B cell (primary cell): ENCODE measurements at regions not wholly inside any gene's neighbourhood (a gene's known extent, or its start where the extent isn't known, plus 50 kb on each side); places are given as distances from the start of the nearest gene placed in this dataset.

Experiments used
- ATAC-seq: fragments of 200-7000 bp; cut with Tn5 transposase; one replicate; pipeline ENCODE4 v1.10.0; 2021; ENCODE audit warnings: low read depth, mild to moderate bottlenecking, moderate number of reproducible peaks, moderate library complexity
- CTCF ChIA-PET: fragments of 350-600 bp; sonication (Branson Sonifier 250); formaldehyde crosslinking; loops from one replicate; lab custom pipeline; 2021; ENCODE audit warnings: antibody characterized with exemption, inconsistent platforms; lab: Charles Lee
- POLR2A ChIA-PET: fragments of 350-600 bp; sonication (Branson Sonifier 250); formaldehyde crosslinking; loops from one replicate; lab custom pipeline; 2021; ENCODE audit warnings: antibody characterized with exemption; lab: Charles Lee
- DNase-seq: peaks from one replicate; pipeline ENCODE4 v3.0.0; 2013
- H2AFZ ChIP-seq: 2 replicates; pipeline ENCODE4 v1.6.1; 2012; ENCODE audit warnings: mild to moderate bottlenecking, low read depth, low read length; ENCODE audit not compliant: insufficient read depth, poor library complexity, severe bottlenecking
- H3K27ac ChIP-seq, 2 donors: 1 replicate in 1 of 2; 2 replicates in 1 of 2; pipeline ENCODE4 v1.5.1; 2012 to 2013; ENCODE audit warnings: low read length in 2 of 2, mild to moderate bottlenecking in 2 of 2, moderate library complexity in 1 of 2
- H3K27me3 ChIP-seq, 4 experiments: fragments of 200-600 bp in 1 of 4; sonication (generic) in 1 of 4; replicated peaks in 1 of 4; 1 replicate in 2 of 4; 2 replicates in 2 of 4; pipeline versions ENCODE4 v1.6.1 to v1.7.0; 2013 to 2016; ENCODE audit warnings: low read length in 3 of 4, mild to moderate bottlenecking in 2 of 4, mixed read lengths in 1 of 4, moderate library complexity in 1 of 4; ENCODE audit not compliant: insufficient read depth in 4 of 4, control insufficient read depth in 3 of 4; ENCODE audit errors: control extremely low read depth in 1 of 4
- H3K36me3 ChIP-seq, 2 experiments: replicated peaks in 1 of 2; 1 replicate in 1 of 2; 2 replicates in 1 of 2; pipeline versions ENCODE4 v1.6.1 to v1.7.1; 2013; ENCODE audit warnings: low read length in 1 of 2; ENCODE audit not compliant: insufficient read depth in 2 of 2, control insufficient read depth in 1 of 2; ENCODE audit errors: control extremely low read depth in 1 of 2, extremely low read depth in 1 of 2
- H3K4me1 ChIP-seq, 2 donors: fragments of 200-600 bp in 1 of 2; sonication (generic) in 1 of 2; 1 replicate in 1 of 2; 2 replicates in 1 of 2; pipeline versions ENCODE4 v1.5.1 to v1.6.1; 2013 to 2017; ENCODE audit warnings: low read length in 2 of 2; ENCODE audit not compliant: control insufficient read depth in 2 of 2, insufficient read depth in 2 of 2
- H3K4me2 ChIP-seq: replicated peaks from 2 replicates; pipeline ENCODE3; 2012; ENCODE audit warnings: mild to moderate bottlenecking, low read depth, low read length; ENCODE audit not compliant: poor library complexity, severe bottlenecking
- H3K4me3 ChIP-seq, 5 experiments: fragments of 200-600 bp in 1 of 5; sonication (generic) in 1 of 5; 1 replicate in 3 of 5; 2 replicates in 2 of 5; pipeline versions ENCODE4 v1.5.1 to v1.7.0; 2011 to 2016; ENCODE audit warnings: low read length in 4 of 5, mild to moderate bottlenecking in 4 of 5, low read depth in 2 of 5, control low read depth in 1 of 5, moderate library complexity in 1 of 5; ENCODE audit not compliant: insufficient read depth in 1 of 5; ENCODE audit errors: control extremely low read depth in 1 of 5, extremely low read depth in 1 of 5
- H3K79me2 ChIP-seq: fragments of 200-600 bp; sonication (generic); one replicate; pipeline ENCODE4 v1.6.0; 2016; ENCODE audit warnings: low read length; ENCODE audit not compliant: control insufficient read depth, insufficient read depth
- H3K9ac ChIP-seq: fragments of 200-600 bp; sonication (generic); 2 replicates; pipeline ENCODE4 v1.6.1; 2017; ENCODE audit warnings: mild to moderate bottlenecking, low read length, moderate library complexity
- H3K9me3 ChIP-seq, 3 donors: one replicate each; pipeline versions ENCODE4 v1.6.1 to v1.7.1; 2013; ENCODE audit warnings: low read length in 2 of 3; ENCODE audit not compliant: control insufficient read depth in 2 of 3, insufficient read depth in 1 of 3; ENCODE audit errors: control extremely low read depth in 1 of 3
- H4K20me1 ChIP-seq: 2 replicates; pipeline ENCODE4 v1.6.0; 2012; ENCODE audit warnings: mild to moderate bottlenecking, low read length; ENCODE audit not compliant: insufficient read depth, control insufficient read depth, poor library complexity, severe bottlenecking
- H3K27ac Mint-ChIP-seq: one replicate; pipeline ENCODE4 v1.8.0; 2021; ENCODE audit warnings: mixed read lengths
- H3K27me3 Mint-ChIP-seq: one replicate; pipeline ENCODE4 v1.8.0; 2021; ENCODE audit warnings: mixed read lengths
- H3K4me1 Mint-ChIP-seq: one replicate; pipeline ENCODE4 v1.8.0; 2021; ENCODE audit warnings: mixed read lengths
- H3K4me3 Mint-ChIP-seq: one replicate; pipeline ENCODE4 v1.8.0; 2021; ENCODE audit warnings: mixed read lengths
- H3K9me3 Mint-ChIP-seq: one replicate; pipeline ENCODE4 v1.8.0; 2022; ENCODE audit warnings: mixed read lengths; ENCODE audit not compliant: insufficient read depth
- EZH2 ChIP-seq: IDR thresholded peaks from 2 replicates; pipeline ENCODE4 v1.6.1; 2012; ENCODE audit warnings: borderline replicate concordance, low read depth, mild to moderate bottlenecking, moderate library complexity, low read length; ENCODE audit not compliant: insufficient read depth, poor library complexity, severe bottlenecking
- WGBS: methylation state at CpG from one replicate; pipeline ENCODE4 v1.1.5; 2013; ENCODE audit warnings: missing lambda C conversion rate; ENCODE audit not compliant: insufficient coverage; 5-methylcytosine and 5-hydroxymethylcytosine counted together
- intact Hi-C: fragments of 100-400 bp; cut with micrococcal nuclease; formaldehyde crosslinking; loops from one replicate; pipeline ENCODE4 v1.10.0; 2022
- TF ChIP-seq, protein P1 (sequence below): fragments of 200-600 bp; IDR thresholded peaks from one replicate; pipeline ENCODE4 v1.8.0; 2022; ENCODE audit warnings: antibody characterized with exemption, mild to moderate bottlenecking

DNA sequence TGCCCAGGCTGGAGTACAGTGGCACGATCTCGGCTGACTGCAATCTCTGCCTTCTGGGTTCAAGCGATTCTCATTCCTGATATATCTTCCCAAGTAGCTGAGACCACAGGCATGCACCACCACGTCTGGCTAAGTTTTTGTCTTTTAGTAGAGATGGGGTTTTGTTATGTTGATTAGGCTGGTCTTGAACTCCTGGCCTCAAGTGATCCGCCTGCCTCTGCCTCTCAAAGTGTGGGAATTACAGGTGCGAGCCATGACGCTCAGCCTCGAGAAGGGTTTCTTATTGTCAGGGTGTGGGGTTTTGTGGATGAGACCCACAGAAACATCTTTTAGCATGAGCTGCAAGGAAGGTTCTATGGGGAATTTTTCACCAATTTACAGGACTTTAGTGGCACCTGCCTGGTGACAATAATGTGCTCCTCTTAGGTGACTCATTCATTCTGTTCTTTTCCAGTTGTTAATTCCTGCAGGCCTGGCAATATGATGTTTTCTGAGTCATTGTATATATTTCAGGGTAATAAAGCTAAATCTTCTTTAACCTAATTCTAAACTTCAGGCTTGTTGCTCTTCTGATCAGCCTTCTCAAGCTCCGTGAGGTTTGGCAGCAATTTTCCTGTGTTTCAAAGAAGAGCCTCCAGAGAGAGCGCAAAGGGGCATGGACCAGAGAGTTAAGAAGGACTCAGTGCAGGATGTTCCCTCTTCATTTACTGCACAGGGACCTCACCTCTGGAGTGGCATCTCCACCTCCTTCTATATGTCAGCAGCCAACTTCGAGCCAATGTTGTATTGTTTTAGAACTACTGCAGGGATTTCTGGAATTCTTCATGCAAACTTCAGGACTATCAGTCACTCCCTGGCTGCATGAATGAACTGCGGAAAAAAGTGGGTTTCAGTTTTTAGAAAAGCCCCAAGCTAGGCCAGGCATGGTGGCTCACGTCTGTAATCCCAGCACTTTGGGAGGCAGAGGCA is 77.8 kb upstream of the ZNF618 start:
- WGBS, result 98% methylated on average over 5 of the region's 13 CpGs
- Histone ChIP-seq H2AFZ (no peak overlapping the region), H3K9me3 (no peaks in the 10 kb centered on the region), H4K20me1 (no peaks in the 10 kb centered on the region), H3K4me2 (no peak overlapping the region), H3K27me3 (no peaks in the 10 kb centered on the region), H3K79me2 (no peaks in the 10 kb centered on the region), H3K27ac (no peak overlapping the region), H3K9ac (no peak overlapping the region), H3K4me3 (no peak overlapping the region), H3K36me3 (no peaks in the 10 kb centered on the region), H3K4me1 (no peaks in the 10 kb centered on the region)
- CTCF ChIA-PET, result interaction anchor here (1.1 kb wide), 1 partner anchor 9 kb away, joined by 3 read pairs; no protein-coding TSS in a partner anchor
- Mint-ChIP-seq H3K27me3 (no peaks in the 10 kb centered on the region), H3K4me1 (no peaks in the 10 kb centered on the region), H3K27ac (no peak overlapping the region), H3K9me3 (no peaks in the 10 kb centered on the region), H3K4me3 (no peak overlapping the region)
- POLR2A ChIA-PET, result no interaction called here
- ATAC-seq (no peak), DNase-seq (no peak)
- intact Hi-C loops, result no loop called here
- TF ChIP-seq EZH2, result no peak
- TF ChIP-seq, protein P1, sequence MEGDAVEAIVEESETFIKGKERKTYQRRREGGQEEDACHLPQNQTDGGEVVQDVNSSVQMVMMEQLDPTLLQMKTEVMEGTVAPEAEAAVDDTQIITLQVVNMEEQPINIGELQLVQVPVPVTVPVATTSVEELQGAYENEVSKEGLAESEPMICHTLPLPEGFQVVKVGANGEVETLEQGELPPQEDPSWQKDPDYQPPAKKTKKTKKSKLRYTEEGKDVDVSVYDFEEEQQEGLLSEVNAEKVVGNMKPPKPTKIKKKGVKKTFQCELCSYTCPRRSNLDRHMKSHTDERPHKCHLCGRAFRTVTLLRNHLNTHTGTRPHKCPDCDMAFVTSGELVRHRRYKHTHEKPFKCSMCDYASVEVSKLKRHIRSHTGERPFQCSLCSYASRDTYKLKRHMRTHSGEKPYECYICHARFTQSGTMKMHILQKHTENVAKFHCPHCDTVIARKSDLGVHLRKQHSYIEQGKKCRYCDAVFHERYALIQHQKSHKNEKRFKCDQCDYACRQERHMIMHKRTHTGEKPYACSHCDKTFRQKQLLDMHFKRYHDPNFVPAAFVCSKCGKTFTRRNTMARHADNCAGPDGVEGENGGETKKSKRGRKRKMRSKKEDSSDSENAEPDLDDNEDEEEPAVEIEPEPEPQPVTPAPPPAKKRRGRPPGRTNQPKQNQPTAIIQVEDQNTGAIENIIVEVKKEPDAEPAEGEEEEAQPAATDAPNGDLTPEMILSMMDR, result no peak

DNA sequence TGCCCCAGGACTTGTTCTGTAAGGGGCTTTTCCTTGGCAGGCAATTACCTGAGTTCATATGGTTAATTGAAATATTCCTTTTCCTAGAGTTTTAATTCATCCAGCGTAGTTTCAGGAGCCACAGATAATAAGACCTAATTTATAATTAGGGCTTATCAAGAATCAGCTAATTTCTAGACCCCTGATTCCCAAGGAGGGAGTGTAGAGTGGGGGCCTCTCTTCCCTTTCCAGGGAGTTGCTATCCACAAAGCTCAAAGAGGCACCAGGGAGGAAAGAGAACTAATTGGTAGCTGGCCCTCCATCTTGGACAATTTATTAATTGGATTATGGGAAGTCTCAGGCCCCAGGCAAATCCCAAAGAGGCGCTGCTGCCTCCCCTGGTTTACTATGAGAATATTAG is 75.8 kb upstream of the ZNF618 start:
- H3K4me1 ChIP-seq, result no peaks in the 10 kb centered on the region
- H3K27ac Mint-ChIP-seq, result no peak overlapping the region
- no peak overlapping the region for H3K9ac ChIP-seq
- no peak overlapping the region for H2AFZ ChIP-seq
- no peak for DNase-seq
- ChIA-PET CTCF (interaction anchor here (1.5 kb wide), 1 partner anchor 11 kb away, joined by 4 read pairs; no protein-coding TSS in a partner anchor), POLR2A (no interaction called here)
- H3K27ac ChIP-seq, result no peak overlapping the region
- H3K27me3 Mint-ChIP-seq, result no peaks in the 10 kb centered on the region
- TF ChIP-seq, protein P1, result no peak
- no peak for TF ChIP-seq EZH2
- H3K9me3 ChIP-seq, result no peaks in the 10 kb centered on the region
- H3K4me2 ChIP-seq, result no peak overlapping the region
- H3K4me3 ChIP-seq, result no peak overlapping the region
- intact Hi-C loops, result no loop called here
- no peak for ATAC-seq
- H3K9me3 Mint-ChIP-seq, result no peaks in the 10 kb centered on the region
- H3K27me3 ChIP-seq, result no peaks in the 10 kb centered on the region
- H3K79me2 ChIP-seq, result no peaks in the 10 kb centered on the region
- WGBS, result 60% methylated on average over 1 of the region's 2 CpGs
- no peak overlapping the region for H3K4me3 Mint-ChIP-seq
- no peaks in the 10 kb centered on the region for H3K4me1 Mint-ChIP-seq
- no peaks in the 10 kb centered on the region for H4K20me1 ChIP-seq
- no peaks in the 10 kb centered on the region for H3K36me3 ChIP-seq
